GM18517 (cell line): ENCODE measurements at regions not wholly inside any gene's neighbourhood (a gene's known extent, or its start where the extent isn't known, plus 50 kb on each side); places are given as distances from the start of the nearest gene placed in this dataset.

Source experiments
- ATAC-seq: cut with Tn5 transposase; IDR thresholded peaks from one replicate; pipeline ENCODE4 v1.9.1; 2021; ENCODE audit warnings: mild to moderate bottlenecking, moderate library complexity; ENCODE audit not compliant: unreplicated experiment

DNA sequence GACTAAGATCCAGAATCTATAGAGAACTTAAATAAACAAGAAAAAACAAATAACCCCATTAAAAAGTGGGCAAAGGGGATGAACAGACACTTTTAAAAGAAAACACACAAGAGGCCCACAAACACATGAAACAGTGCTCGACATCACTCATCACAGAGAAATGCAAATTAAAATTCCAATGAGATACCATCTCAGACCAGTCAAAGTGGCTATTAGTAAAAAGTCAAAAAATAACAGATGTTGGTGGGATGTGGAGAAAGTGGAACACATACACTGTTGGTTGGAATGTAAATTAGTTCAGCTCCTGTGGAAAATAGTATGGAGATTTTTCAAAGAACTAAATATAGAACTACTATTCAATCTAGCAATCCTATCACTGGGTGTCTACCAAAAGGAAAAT, 143.1 kb downstream of the IFI44 start:
- no peak for ATAC-seq

DNA sequence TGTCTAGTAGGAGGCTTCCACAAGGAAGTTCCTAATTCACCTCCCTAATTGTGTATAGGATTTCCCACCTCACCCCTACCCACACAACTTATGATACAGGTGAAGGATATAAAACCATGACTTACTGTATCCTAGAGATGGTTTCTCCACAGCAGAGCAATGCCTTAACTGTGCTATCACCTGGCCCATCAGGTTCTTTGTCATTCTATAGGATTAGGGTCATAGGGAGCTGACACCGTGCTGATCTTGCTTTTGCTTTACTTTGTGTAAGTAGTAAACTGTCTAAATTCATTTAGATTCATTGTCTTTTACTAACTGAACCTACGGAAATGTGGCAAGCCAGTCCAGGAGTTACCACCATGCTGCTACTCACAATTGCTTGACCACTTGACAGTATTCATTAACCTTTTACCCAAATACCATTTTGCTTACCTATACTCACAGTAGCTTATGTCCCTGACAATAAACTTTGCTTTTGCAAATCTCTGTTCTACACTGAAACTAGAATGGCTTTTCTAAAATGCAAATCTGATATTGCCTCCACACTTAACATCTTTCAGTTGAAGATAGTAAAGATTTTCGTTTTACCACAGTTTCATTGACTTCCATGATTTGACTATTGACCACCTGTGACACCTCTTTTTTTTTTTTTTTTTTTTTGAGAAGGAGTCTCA, 147.6 kb downstream of the IFI44 start:
- ATAC-seq: peak; percentile 75

DNA sequence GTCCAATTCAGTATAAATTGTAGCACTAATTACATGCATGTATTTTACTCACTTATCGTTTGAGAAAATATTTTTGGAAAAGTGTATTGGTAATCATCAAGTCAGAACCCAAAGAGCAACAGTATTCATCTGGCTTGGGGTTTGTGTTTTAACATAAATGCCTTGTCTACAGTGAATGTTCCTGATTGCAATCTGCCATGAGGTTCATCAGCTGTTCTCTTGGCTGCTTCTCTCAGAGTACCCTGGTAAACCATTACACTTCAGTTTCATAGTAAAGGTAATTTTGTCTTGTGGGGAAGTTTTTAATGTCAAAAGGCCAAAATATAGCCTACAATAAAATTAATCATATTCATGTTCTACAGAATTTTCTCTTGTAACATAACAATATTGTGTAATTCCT, 150.3 kb downstream of the IFI44 start:
- no peak for ATAC-seq

DNA sequence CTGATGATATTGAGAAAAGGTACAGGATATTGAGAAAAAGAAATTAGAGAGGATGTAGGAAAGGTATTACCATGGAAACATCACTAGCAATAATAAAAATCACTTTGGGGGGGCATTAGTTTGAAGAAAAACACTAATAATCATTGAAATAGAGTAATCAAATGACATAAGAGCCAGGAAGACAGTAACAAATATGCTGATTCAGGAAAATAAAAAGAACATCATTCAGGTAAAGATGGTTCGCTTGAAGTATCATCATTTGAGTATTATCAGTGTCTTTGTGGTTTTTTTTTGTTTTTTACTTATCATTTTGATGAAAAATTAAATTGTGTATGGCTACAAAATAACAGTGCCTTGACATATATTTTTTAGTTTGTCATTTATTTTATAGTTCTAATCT, 164.5 kb downstream of the IFI44 start:
- ATAC-seq: no peak

DNA sequence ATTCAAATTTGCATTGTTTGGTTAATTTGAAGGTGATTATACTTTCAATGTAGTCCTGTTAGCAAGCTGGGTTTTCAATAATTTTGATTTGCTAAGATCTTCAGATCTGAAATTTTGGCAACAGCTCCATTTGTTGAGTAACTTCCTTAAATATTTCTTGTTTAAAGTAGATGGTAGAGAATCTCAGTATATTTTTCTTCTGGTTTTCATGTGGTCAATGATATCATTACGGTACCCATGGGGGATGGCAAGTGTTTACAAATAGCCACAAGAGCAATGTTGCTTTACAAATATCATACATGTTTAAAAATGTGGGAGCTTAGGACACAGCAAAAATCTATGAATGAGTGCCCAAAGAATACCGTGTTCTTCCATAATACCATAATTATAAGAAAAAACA, 175.9 kb downstream of the IFI44 start:
- no peak for ATAC-seq

DNA sequence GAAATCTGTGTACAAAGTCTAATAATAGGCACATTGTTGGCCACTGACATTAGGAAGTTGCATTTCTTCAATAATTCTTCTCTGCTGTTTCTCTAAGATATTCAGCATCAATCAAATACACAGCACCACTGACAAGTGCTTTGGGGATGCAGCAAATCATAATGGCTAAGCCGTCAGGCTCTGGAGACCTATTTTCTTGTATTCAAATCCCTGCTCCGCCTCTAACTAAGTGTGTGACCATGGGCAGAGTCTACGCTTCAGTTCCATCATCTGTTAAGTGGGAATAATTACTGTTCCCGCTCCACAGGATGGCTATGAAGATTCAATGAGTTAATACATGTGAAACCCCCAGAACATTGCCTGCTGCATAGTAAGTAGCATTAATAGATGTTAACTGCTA, 176.9 kb downstream of the ADGRL4 start:
- no peak for ATAC-seq

DNA sequence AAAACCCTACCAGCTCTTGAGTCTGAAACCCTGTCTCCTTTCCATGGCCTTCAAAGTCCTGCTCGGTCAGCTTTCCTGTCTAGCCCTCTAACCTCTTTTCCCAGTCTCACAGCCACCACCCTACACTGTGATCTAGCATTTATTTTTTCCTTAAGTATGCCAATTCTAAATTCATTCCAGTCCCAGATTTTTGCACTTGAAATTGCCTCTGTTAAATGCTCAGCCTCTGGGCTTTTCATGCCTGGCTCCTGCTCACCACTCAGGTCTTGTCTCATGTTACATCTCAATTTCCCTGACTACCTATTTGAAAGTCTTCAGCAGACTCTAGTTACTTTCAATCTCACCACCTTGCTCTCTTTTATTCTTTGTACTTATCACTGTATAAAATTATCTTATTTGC, 176.2 kb downstream of the ADGRL4 start:
- ATAC-seq: no peak

DNA sequence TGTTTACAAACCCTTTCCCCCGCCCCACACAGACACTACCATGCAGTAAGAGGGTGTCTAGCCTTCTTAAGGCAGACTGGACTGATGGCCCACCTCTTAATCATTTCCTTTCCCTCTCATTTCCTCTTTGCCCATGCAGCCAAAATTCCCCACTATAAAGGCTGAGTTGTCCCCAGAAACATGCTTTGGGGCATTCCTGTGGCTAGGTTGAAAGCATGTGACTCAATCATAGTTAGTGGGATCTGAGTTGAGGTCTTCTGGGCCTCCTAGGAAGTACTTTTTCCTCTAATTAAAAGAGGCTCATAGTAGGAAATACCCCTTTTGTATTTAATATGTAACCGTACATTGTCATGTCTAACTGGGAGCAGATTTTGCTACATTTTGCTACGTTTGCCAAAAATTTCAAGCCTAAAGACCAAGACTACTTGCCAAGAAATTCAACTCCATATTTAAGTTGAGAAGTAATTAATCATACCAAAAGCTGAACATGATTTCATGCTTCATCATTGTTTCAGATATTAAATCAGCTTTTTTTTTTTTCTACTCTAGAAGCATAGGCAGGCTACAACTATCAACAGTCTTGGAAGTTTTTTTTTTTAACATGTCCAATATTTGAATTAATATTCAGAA, 174.7 kb downstream of the ADGRL4 start:
- ATAC-seq: no peak

DNA sequence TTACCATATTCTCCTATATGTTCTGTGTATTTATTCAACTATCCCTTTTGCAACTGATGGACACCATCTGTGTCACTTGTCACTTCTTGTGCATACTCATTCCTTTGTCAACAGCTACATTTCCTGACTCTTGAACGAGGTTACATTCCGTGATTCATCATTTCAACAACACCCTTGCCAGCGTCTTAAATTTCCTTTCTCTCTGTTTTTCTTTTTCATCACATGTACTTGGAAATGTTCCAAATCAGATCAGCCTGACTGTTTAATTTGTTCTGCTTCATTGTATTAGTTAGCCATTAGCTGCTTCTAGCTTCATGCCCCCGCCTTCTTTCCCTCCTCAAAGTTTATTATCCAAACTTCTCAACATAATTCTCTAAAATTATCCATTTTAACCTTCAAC, 173.0 kb downstream of the ADGRL4 start:
- no peak for ATAC-seq

DNA sequence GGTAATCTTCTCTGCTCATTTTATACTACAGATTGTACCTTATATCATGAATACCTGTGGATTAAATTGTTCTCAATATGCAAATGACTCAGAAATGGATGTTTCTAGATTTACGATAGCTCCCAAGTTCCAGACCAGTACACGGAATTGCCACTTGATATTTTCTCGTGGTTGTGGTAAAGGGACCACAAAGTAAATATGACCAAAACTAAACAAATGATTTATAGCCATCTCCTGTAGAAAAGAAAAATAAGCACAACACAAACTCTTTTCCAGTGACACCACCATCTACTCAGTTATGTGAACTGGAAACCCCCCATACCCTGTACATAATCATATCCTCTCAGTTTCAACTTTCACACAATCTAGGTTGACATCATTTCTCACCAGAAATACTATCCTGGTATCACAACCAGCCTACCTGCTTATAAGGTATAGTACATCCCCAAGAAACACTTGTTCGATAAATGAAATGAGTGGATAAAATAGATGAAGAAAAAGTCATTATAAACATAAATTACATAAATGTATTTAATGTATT, 172.3 kb downstream of the ADGRL4 start:
- ATAC-seq: peak; percentile 70

DNA sequence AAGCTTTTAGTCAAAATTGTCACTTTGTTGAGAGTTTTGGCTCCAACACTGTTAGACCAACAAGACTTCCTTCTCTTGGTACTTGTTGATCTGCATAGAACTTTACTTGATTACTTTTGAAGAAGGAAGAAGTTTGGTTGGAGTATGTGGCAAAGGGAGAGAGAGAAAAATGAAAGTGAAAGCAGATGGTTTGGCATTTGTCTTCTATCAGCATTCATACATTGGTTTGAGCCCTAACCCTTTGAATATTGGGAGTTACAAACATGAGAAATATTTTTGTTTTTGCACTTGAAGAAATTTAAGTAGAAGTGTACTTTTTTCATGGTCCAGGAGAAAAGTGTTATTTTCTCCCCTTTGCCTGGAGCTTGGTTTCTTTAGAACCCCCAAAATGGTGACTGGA, 169.8 kb downstream of the ADGRL4 start:
- ATAC-seq: no peak

DNA sequence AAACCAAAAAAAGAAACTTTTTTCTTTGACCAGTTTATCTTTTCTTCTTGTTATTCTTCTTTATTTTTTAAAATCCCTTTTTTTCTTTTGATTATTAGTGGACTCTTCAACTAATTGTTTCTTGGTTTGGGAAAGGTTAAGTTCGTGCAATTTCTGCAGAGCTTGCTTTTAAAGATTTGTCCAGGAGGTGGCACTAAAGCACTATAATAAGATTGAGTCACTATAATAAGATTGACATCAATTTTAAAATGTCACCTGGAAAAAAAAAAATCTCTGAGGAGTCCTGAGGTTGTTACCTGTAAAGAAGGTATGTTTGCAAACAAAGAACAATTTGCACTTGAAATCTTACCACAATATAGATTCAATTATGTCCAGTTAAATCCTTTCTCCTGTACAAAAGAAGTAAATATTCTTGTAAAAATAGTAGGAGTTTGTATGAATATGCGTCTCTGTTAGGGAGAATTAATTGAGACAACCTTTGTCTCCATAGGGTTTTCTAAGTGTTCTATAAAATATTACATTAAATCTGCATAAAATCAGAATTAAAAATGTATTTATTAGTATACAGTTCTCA, 166.7 kb downstream of the ADGRL4 start:
- peak; percentile 62 for ATAC-seq
